D721Med (cell line): ENCODE measurements at regions not wholly inside any gene's neighbourhood (a gene's known extent, or its start where the extent isn't known, plus 50 kb on each side); places are given as distances from the start of the nearest gene placed in this dataset.

Source experiments
- DNase-seq: peaks from one replicate; pipeline ENCODE4 v3.0.0; 2011; ENCODE audit warnings: low spot score; ENCODE audit not compliant: insufficient read length
- FAIRE-seq: peaks from 2 replicates; lab custom pipeline; 2011; peaks lifted over from hg19 to GRCh38; lab: Jason Lieb, UNC
- CTCF ChIP-seq: IDR thresholded peaks from 2 replicates; pipeline ENCODE4 v1.5.1; 2012; ENCODE audit warnings: mild to moderate bottlenecking, control low read depth; ENCODE audit not compliant: insufficient read depth; ENCODE audit errors: missing control alignments

GRCh38 chr15:47959617-47960413, 161.0 kb upstream of the SLC24A5 start:
- DNase-seq, result no peak
- no peak for TF ChIP-seq CTCF
- FAIRE-seq, result no peak

DNA sequence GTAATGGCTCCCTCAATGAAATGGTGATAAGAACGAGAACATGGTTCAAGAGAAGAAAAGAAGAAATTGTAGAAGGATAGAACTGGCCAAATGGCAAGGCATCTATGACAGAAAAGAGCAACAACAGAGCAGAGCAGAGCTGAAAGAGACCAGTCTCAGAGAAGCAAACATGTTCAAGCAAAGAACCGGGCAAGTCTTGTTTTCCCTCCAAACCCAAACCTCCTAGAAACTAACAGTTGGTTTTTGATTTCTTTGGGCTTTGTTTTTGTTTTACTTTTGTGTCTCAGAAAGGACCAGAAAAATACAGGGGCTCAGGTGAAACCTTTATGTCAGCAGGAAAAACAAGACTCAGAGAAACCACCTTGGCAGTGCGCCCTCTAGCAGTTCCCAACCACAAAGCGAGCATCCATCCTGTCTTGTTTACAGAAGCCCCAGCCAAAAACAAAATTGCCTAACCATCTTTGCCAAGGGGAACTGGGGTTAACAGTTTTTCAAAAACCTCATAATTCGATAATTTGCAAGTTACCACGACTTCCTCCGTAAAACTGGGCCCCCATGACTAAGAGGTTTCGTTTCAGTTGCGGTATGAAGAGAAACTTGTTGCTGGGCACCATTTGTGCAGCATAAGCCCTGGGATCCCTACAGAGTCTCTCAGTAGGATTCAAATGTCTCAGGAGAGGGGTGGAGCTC, 159.2 kb upstream of the SLC24A5 start:
- TF ChIP-seq CTCF, result no peak
- FAIRE-seq, result no peak

GRCh38 chr15:47963265-47963664, 157.5 kb upstream of the SLC24A5 start:
- TF ChIP-seq CTCF, result no peak
- FAIRE-seq (no peak), DNase-seq (no peak)

More for the DNA sequence above, 159.2 kb upstream of the SLC24A5 start:
- no peak for DNase-seq

GRCh38 chr15:47964229-47964628, 156.6 kb upstream of the SLC24A5 start:
- TF ChIP-seq CTCF, result no peak
- FAIRE-seq (no peak), DNase-seq (no peak)

DNA sequence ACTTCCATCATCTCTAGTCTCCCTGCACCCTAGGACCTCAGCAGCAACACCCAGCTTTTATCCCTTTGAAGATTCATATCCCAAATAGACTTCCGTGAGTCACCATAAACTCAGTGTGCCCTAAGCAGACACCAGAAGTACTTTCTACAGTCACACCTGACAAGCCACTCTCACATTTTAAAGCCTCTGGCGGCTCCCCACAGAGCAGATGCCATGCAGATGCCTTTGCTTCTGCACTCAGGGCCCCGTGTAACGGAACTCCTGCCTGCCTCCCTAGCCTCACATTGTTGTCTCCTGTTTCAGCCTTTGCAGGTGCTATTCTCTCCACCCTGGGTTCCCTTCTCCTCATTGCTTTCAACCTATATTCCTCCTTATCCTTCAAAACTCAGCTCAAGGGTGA, 155.5 kb upstream of the SLC24A5 start:
- no peak for TF ChIP-seq CTCF
- DNase-seq, result no peak
- FAIRE-seq, result no peak

DNA sequence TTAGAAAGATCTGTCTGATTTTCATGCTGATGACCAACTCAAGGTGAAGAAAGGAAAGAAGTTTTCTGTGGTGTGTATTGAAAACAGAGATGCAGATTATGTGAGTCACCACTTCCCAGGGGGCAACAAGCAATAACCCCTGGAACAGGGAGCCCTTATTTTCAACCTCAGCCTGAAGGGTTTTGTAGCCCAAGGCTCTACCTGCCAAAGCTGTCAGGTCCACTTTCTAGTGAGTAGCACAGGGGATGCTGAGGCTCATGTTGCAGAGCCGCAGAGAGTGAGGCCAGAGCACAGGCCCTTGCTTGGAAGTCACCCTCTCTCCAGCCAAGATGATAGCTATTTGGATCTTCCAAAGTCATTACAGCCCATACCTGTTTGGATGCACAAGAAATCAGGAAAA, 152.2 kb upstream of the SLC24A5 start:
- TF ChIP-seq CTCF, result no peak
- no peak for FAIRE-seq
- DNase-seq, result no peak

- no peak for DNase-seq
- FAIRE-seq, result no peak
- no peak for TF ChIP-seq CTCF
Measured at GRCh38 chr15:47971637-47972036, 149.2 kb upstream of the SLC24A5 start.
